K562 (cell line): ENCODE measurements at regions not wholly inside any gene's neighbourhood (a gene's known extent, or its start where the extent isn't known, plus 50 kb on each side); places are given as distances from the start of the nearest gene placed in this dataset.
A peak's percentile ranks its signal among the peaks of the same experiment; 100 is the strongest.

Experiments
- ATAC-seq: fragments of 200-7000 bp; cut with Tn5 transposase; 3 replicates; pipeline ENCODE4 v1.9.1; 2020; ENCODE audit warnings: moderate library complexity
- BruUV-seq: library from RNA; stranded (reverse); fragments of 400-500 nt; replicated peaks from 2 replicates; lab custom pipeline; 2021; lab: Mats Ljungman, UMichigan
- CTCF ChIA-PET: fragments of 300-600 bp; formaldehyde crosslinking; extraction: SDS; loops from one replicate; lab custom pipeline; 2021; ENCODE audit warnings: low intra/inter-chr PET ratio; lab: Yijun Ruan, JAX
- POLR2A ChIA-PET: fragments of 300-600, 350-650 bp; sonication (Branson Sonifier 250); formaldehyde crosslinking; extraction: SDS; loops from one replicate; lab custom pipeline; 2021; ENCODE audit warnings: antibody characterized with exemption, inconsistent platforms; lab: Yijun Ruan, JAX
- DNase-seq, 4 experiments: peaks; one replicate each; pipeline versions ENCODE4 v3.0.0 to v3.0.0-alpha.2; 2011 to 2018; ENCODE audit warnings: low spot score in 3 of 4, mixed read lengths in 3 of 4; ENCODE audit errors: extremely low read depth in 1 of 4
- FAIRE-seq: peaks from 2 replicates; lab custom pipeline; 2011; peaks lifted over from hg19 to GRCh38; lab: Jason Lieb, UNC
- H2AFZ ChIP-seq: 2 replicates; pipeline ENCODE4 v1.6.0; 2011; ENCODE audit warnings: low read depth, low read length, control low read depth, inconsistent platforms
- H3K27ac ChIP-seq: fragments of 200-600 bp; 3 replicates; pipeline ENCODE4 v1.8.0; 2011; ENCODE audit warnings: low read depth, mild to moderate bottlenecking, control low read depth, inconsistent platforms, low read length, moderate library complexity, mixed read lengths; ENCODE audit errors: extremely low read depth
- H3K27me3 ChIP-seq, 2 experiments: fragments of 300-600 bp in 1 of 2; 2 replicates in 1 of 2; 3 replicates in 1 of 2; pipeline versions ENCODE4 v1.6.0 to v1.8.0; 2011; ENCODE audit warnings: inconsistent platforms in 2 of 2, low read length in 2 of 2, mild to moderate bottlenecking in 1 of 2, mixed read lengths in 1 of 2, moderate library complexity in 1 of 2; ENCODE audit not compliant: control insufficient read depth in 2 of 2, insufficient read depth in 2 of 2
- H3K36me3 ChIP-seq: fragments of 300-600 bp; 3 replicates; pipeline ENCODE4 v1.8.0; 2011; ENCODE audit warnings: mild to moderate bottlenecking, low read length, inconsistent platforms; ENCODE audit not compliant: control insufficient read depth, insufficient read depth
- H3K4me1 ChIP-seq, 2 experiments: fragments of 200-600 bp in 1 of 2; replicated peaks in 1 of 2; 2 replicates in 1 of 2; 3 replicates in 1 of 2; pipeline versions ENCODE4 v1.5.1 to v1.8.0; 2011; ENCODE audit warnings: inconsistent platforms in 2 of 2, low read length in 2 of 2, mild to moderate bottlenecking in 1 of 2, mixed read lengths in 1 of 2, moderate library complexity in 1 of 2; ENCODE audit not compliant: control insufficient read depth in 2 of 2, insufficient read depth in 2 of 2
- H3K4me2 ChIP-seq: 2 replicates; pipeline ENCODE4 v1.6.1; 2011; ENCODE audit warnings: low read length, control low read depth, inconsistent platforms, mixed read lengths; ENCODE audit not compliant: insufficient read depth
- H3K4me3 ChIP-seq: fragments of 200-600 bp; sonication (generic), shearing (Covaris generic); 2 replicates; pipeline ENCODE4 v1.5.1; 2016; ENCODE audit warnings: control low read depth, inconsistent platforms
- H3K79me2 ChIP-seq: fragments of 200-600 bp; 3 replicates; pipeline ENCODE4 v1.8.0; 2011; ENCODE audit warnings: low read length, inconsistent platforms; ENCODE audit not compliant: control insufficient read depth, insufficient read depth
- H3K9ac ChIP-seq, 2 experiments: 2 replicates each; pipeline versions ENCODE4 v1.6.0 to v1.6.1; 2011; ENCODE audit warnings: low read depth in 2 of 2, low read length in 2 of 2, control low read depth in 1 of 2, inconsistent platforms in 1 of 2, mild to moderate bottlenecking in 1 of 2, mixed read lengths in 1 of 2; ENCODE audit not compliant: insufficient read depth in 1 of 2
- H3K9me1 ChIP-seq: one replicate; pipeline ENCODE4 v1.6.0; 2011; ENCODE audit warnings: inconsistent platforms, mild to moderate bottlenecking, low read length, moderate library complexity; ENCODE audit not compliant: control insufficient read depth, insufficient read depth
- H3K9me3 ChIP-seq: replicated peaks from 2 replicates; pipeline ENCODE4 v1.5.1; 2011; ENCODE audit warnings: low read depth, low read length, inconsistent platforms; ENCODE audit not compliant: control insufficient read depth, insufficient read depth
- H4K20me1 ChIP-seq: replicated peaks from 2 replicates; pipeline ENCODE4 v1.6.1; 2011; ENCODE audit warnings: low read length, inconsistent platforms, mixed read lengths; ENCODE audit not compliant: control insufficient read depth, insufficient read depth
- MTF1 ChIP-seq: fragments of 250-450 bp; sonication (Bioruptor Pico); IDR thresholded peaks from 2 replicates; pipeline ENCODE4 v1.9.0; 2021; ENCODE audit warnings: moderate library complexity, mild to moderate bottlenecking, inconsistent platforms, borderline replicate concordance
- POLR3G ChIP-seq: IDR thresholded peaks from 2 replicates; pipeline ENCODE4 v1.6.1; 2011; ENCODE audit not compliant: insufficient read length, insufficient replicate concordance; ENCODE audit errors: extremely low read depth
- TRIM28 ChIP-seq: fragments of 450-650 bp; IDR thresholded peaks from 2 replicates; pipeline ENCODE4 v1.6.1; 2017
- WGBS: fragments of 100-300 bp; shearing (Covaris generic); methylation state at CpG from one replicate; pipeline ENCODE4 v1.1.6; 2016; ENCODE audit warnings: low coverage, mixed read lengths; ENCODE audit not compliant: insufficient coverage; ENCODE audit errors: missing lambda C conversion rate; 5-methylcytosine and 5-hydroxymethylcytosine counted together
- in situ Hi-C: fragments of 300-500 bp; cut with MboI; formaldehyde crosslinking; loops from 4 replicates; pipeline ENCODE4 v1.15.0; 2018; ENCODE audit warnings: inconsistent platforms, mixed read lengths
- intact Hi-C: fragments of 100-400 bp; cut with micrococcal nuclease; formaldehyde crosslinking; loops from 2 replicates; pipeline ENCODE4 v1.14.2; 2022
- TF ChIP-seq, protein P1 (sequence below): sonication (generic); formaldehyde crosslinking; IDR thresholded peaks from 2 replicates; pipeline ENCODE4 v1.8.0; 2023; ENCODE audit warnings: mild to moderate bottlenecking, missing genetic modification reagents

DNA sequence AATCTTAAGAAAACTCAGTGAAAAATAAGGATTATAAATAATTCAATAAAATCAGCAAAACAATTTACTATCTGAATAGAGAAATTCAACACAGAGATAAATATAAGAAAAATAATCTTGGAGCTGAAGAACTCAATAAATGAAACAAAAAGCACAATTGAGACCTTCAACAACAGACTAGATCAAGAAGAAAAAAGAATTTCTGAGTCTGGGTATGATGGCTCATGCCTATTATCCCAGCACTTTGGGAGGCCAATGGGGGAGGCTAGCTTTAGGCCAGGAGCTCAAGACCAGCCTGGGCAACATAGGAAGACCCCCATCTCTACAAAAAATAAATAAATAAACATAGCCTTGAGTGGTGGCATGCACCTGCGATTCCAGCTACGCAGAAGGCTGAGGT lies 1295.7 kb upstream of the NRXN1 start:
- Histone ChIP-seq H3K36me3 (no peaks in the 10 kb centered on the region), H3K27me3 (no peaks in the 10 kb centered on the region), H3K79me2 (no peaks in the 10 kb centered on the region), H3K9me1 (no peaks in the 10 kb centered on the region), H3K4me1 (no peaks in the 10 kb centered on the region), H3K27ac (no peak overlapping the region), H3K4me2 (no peak overlapping the region), H3K4me3 (no peak overlapping the region), H3K9ac (no peak overlapping the region), H4K20me1 (no peaks in the 10 kb centered on the region), H2AFZ (no peak overlapping the region), H3K9me3 (peaks cover 1% of the 10 kb centered on the region)
- ATAC-seq (no peak), DNase-seq (no peak), FAIRE-seq (no peak)
- in situ Hi-C loops = no loop called here
- WGBS = 0% methylated on average over 2 of the region's 2 CpGs
- POLR2A ChIA-PET = no interaction called here
- intact Hi-C loops = no loop called here
- CTCF ChIA-PET = no interaction called here
- TF ChIP-seq TRIM28 (peak; percentile 42; the same call in 1 of the 2 replicates), MTF1 (CRISPR knock-in tag) (no peak)
- BruUV-seq = no TSS peak

DNA sequence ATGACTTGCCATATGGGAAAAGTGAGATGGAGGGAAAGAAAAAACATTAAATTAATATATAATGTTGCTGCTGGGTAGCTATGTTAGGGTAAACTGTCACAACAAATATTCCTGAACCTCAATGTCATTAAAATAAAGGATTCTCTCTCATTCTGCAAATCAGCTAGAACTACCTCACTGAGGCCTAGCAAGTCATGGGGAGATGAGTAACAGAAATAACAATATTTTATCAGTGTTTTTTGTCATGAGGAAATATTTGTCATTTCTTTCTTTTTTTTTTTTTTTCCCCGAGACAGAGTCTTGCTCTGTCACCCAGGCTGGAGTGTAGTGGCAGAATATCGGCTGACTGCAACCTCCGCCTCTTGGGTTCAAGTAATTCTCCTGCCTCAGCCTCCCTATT lies 1282.3 kb upstream of the NRXN1 start:
- in situ Hi-C loops (no loop called here), intact Hi-C loops (no loop called here)
- Histone ChIP-seq H3K9me1 (no peaks in the 10 kb centered on the region), H4K20me1 (no peaks in the 10 kb centered on the region), H3K27me3 (no peaks in the 10 kb centered on the region), H2AFZ (no peak overlapping the region), H3K36me3 (no peaks in the 10 kb centered on the region), H3K9ac (no peak overlapping the region), H3K4me3 (no peak overlapping the region), H3K9me3 (no peaks in the 10 kb centered on the region), H3K27ac (no peak overlapping the region), H3K4me1 (no peaks in the 10 kb centered on the region), H3K4me2 (no peak overlapping the region), H3K79me2 (no peaks in the 10 kb centered on the region)
- 0% methylated on average over 2 of the region's 3 CpGs for WGBS
- TF ChIP-seq, protein P1, sequence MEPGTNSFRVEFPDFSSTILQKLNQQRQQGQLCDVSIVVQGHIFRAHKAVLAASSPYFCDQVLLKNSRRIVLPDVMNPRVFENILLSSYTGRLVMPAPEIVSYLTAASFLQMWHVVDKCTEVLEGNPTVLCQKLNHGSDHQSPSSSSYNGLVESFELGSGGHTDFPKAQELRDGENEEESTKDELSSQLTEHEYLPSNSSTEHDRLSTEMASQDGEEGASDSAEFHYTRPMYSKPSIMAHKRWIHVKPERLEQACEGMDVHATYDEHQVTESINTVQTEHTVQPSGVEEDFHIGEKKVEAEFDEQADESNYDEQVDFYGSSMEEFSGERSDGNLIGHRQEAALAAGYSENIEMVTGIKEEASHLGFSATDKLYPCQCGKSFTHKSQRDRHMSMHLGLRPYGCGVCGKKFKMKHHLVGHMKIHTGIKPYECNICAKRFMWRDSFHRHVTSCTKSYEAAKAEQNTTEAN (CRISPR knock-in tag) = no peak
- no peak for TF ChIP-seq POLR3G
- ChIA-PET POLR2A (interaction anchor here (1.0 kb wide), 1 partner anchor 10 kb away, joined by 3 read pairs; no protein-coding TSS in a partner anchor), CTCF (no interaction called here)
- ATAC-seq = no peak
- no TSS peak for BruUV-seq
- FAIRE-seq = no peak
- no peak for DNase-seq
